Fibroblast of skin of right quadriceps (primary cell): ENCODE measurements at regions not wholly inside any gene's neighbourhood (a gene's known extent, or its start where the extent isn't known, plus 50 kb on each side); places are given as distances from the start of the nearest gene placed in this dataset.
"Not testable (repeated sequence)": the region's sequence is repeated elsewhere in the genome, so short reads cannot be mapped to it uniquely, and the experiment has no call there.

Experiments
- DNase-seq: peaks from one replicate; pipeline ENCODE4 v3.0.0-alpha.2; 2013

- DNase-seq, result not testable (repeated sequence)
Observed at GRCh38 chr1:99444211-99444927, 180.1 kb downstream of the PLPPR4 start.

DNA sequence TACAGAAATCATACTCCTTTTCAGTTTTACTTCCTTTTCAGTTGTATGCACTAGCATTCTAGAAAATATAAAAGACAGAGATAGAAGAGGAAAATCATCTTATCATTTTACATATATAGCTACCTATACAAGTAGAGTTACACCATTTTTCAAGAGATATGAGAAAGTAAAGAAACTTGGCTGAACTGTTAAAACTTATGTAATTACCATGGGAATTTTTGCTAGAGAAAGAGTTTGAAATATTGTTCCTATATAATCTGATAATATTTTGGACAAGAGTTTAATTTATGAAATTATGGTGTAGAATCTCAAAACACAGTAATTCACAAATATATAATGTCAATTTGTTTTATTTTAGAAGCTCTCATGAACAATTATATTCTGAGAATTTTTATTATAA is 180.8 kb downstream of the PLPPR4 start:
- no peak for DNase-seq

GRCh38 chr1:99445486-99445885 is 181.2 kb downstream of the PLPPR4 start:
- peak; percentile 31 for DNase-seq

- DNase-seq, result no peak
Observed at GRCh38 chr1:99447721-99448120, 183.4 kb downstream of the PLPPR4 start.

GRCh38 chr1:99455760-99456159 is 190.2 kb upstream of the PALMD start:
- DNase-seq, result no peak

DNA sequence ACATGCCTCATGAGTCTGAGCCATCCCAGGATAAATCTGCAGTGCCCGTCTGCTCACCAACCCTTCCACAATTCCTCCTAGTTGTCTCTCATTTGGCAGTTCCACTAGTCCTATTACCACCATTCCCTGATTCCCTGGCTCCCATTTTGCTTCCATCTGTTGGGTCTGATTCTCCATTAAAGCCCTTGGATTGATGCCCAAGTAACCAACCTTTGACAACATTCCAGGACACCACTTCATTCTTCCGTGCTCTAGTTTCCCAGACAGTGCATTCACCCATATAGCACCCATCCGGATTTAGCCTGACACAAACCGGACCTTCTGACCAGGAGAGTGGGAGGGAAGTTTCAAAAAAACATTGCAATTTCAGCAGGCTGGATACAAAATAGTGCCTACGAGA is 189.4 kb upstream of the PALMD start:
- peak; percentile 30 for DNase-seq

DNA sequence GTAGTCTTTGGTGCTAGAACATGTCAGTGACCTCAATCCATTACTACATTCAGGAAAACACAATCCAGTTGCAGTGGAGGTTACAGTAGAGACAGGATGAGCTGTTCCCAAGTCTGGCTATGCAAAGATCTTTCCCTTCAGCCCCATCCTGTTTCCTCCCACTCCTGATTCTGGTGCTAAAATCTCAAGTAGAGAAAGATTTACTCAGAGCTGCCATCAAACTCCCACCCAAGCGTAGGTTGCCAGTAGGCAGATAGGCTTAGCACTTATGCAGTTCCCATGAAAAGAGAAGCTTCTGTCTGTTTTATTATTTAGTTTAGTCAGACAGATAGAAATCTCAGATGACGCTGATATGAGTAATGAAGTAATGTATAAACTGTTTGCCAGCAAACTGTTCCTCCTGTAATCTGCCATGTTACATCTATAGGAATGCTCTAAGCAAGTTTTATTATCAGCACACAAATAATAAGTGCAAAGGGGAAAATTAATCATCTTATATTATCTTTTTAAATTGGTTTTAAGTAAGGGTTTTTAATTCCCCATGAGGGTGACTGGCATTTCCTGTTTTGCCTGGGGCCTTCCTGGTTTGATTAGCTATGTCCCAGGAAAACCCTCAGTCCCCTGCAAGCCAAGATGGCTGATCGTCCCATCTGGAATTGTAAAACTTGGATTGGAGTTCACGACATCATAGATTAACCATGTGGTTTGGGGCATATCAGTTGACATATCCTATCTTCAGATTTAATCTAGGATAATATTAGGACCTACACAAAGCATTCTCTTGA is 188.3 kb upstream of the PALMD start:
- DNase-seq, result peak; percentile 89

GRCh38 chr1:99461499-99461898 is 184.4 kb upstream of the PALMD start:
- no peak for DNase-seq

DNA sequence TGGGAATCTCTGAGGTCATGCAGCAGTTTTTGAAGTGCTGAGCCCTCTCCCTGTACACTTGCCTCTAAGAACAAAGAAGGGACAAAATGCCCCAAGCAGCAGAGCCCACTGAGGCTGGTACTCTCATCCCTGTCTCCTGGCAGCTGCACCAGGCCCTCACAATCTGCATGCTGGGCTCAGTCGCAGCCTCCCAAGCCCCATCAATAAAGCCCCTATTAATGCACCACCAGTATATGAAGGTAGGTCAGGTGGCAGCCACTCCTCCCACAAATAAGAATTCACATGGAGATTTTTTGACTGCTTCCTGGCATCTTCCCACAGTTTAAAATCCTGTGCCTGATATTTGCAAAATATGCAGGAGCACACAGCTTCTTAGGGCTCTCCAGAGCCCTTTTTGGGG is 181.2 kb upstream of the PALMD start:
- no peak for DNase-seq

DNA sequence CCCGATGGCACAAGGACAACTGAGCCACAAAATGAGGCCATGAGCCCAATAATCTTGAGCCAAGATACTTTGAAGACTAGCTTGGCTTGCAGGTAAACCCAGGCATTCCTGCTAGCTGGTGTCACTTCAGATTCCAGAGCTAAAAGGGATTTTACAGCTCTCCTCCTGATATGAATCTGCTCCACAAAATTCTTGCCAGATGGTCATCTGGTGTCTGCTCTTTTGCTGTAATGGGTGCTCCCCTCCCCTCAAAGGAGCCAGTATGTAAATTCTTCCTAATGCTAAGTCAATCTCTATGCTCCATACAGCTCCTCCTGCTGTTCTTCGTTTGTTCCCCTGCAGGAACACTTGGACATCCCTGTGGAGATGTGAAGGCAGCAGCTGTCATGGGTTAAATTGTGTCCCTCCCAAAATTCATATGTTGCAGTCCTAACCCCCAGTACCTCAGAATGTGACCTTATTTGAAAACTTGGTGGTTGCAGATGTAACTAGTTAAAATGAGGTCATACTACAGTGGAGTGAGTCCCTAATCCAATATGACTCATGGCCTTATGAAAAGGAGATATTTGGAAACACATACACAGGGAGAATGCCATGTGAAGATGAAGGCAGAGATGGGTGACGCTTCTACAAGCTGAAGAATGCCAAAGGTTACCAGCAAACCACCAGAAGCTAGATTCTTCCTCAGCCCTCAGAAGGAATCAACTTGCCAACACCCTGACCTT is 180.6 kb upstream of the PALMD start:
- peak; percentile 87 for DNase-seq

DNA sequence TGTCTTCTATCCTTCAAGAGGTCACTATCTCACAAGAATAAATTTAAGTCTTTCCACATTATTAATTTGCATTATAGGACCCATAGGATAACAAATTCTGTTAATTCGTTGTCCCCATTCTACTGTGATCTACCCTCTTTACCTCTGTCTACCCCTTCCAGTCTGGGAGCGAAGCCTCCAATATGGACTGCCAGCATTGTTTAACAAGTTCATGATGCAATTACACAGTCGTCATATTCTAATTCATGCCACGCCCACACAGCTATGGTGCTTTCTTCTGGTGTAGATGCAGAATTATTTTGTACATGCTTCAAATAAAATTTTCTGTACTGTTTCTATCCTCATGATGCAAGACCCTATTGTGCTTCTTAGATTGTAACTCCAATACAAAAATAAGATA is 178.3 kb upstream of the PALMD start:
- no peak for DNase-seq

DNA sequence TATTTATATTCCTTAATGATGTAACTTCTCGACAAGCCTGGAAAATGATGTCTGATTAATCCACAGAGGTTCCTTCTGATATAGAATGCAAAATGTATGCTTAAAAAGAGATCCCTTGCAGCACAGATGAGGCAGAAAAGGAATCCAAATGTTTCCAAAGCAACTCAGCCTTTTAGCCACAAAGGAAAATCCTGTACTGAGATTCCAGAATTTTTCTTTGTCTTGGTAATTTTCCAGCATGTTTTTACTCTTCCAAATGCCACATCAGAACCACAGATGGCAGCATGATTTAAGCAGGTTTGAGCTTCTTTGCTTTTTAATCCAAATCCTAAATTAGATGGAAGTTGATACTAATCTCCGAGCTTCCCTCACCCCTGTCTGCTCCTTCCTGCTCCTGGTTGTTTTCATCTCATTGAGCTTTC is 176.4 kb upstream of the PALMD start:
- DNase-seq, result peak; percentile 57

DNA sequence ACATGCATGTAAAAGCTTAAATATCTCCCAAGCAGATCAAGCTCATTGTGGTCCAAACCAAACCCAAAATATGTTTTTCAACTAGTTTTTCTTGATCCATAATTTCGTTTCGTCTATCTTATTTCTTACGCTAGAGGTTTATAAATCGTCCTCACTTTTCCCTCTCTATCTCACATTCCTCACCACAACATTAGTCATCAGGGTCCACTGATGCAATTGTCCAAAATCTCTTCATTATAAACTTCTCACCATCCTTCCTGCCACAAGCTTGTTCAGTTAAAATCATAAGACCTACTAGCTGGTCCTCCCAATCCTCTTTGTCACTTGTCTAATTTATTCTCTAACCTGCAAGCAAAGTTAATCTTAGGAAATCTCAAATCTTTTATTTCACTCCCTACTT is 173.0 kb upstream of the PALMD start:
- peak; percentile 23 for DNase-seq

DNA sequence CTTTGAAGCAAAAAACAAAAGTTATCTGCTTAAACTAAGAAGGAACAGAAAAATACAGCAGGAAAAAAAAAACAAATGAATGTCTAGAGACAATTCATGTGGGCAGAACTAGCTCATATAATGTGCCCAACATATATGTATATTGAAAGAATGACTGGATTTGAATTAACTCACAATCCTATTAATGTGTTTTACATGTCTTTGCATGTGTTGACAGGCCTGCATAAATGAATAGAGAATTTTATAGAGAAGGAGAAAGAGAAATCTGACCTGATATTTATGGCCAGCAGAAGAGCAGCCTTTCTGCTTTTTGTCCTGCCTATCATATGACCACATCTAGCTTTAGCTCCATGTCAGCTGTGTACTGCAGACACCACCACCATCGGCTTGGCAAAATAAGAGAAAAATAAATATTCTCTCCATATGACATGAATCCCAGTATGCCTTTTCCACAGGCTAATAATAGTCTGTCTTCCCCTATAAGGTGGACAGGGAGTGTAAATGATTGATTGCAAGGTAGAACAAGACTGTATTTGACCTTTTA is 171.5 kb upstream of the PALMD start:
- DNase-seq, result no peak

GRCh38 chr1:99476058-99476457 is 169.9 kb upstream of the PALMD start:
- no peak for DNase-seq

GRCh38 chr1:99481391-99481996 is 164.4 kb upstream of the PALMD start:
- DNase-seq, result peak; percentile 52

GRCh38 chr1:99482286-99482685 is 163.6 kb upstream of the PALMD start:
- no peak for DNase-seq

GRCh38 chr1:99482750-99483149 is 163.2 kb upstream of the PALMD start:
- no peak for DNase-seq

DNA sequence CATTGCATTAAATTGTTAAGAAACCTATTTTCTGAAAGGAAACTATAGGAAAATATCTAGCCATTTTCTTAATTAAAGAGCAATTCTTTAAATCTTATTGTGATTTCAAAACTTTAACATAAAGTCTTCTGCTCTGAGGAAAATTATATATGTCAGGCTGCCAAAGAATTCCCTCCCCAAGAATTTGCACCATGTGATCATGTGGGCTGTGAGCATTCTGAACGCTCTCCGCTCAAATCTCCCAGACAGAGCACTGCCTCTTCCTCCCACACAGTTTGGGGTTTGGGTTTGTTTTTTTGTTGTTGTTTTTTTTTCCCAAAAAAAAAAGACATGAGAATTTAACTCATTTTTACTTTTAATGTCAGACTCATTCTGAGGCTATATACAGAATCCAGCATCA is 155.9 kb upstream of the PALMD start:
- peak; percentile 12 for DNase-seq

GRCh38 chr1:99496067-99496466 is 149.8 kb upstream of the PALMD start:
- DNase-seq, result no peak

GRCh38 chr1:99497690-99498089 is 148.2 kb upstream of the PALMD start:
- DNase-seq, result peak; percentile 3

DNA sequence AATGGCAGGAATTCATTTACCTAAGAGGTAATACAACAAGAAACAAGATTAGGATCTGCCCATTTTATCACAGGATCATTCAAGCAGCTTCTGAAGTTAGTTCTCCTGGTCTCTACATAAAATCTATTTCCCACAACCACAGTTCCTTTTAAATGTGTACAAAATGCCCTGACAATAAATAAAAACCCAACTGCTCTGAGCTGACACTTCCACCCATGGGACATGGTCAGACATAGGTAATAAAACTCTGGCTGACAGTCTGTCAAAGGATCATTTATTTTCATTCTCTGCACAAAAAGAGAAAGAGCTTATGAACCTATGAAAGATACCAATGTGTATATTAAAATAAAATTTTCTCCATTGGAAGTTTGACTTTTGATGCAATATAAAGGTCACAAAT is 145.4 kb upstream of the PALMD start:
- no peak for DNase-seq

- DNase-seq, result no peak
Observed at GRCh38 chr1:99501871-99502270, 144.0 kb upstream of the PALMD start.
